Immature natural killer cell (primary cell): ENCODE measurements at regions not wholly inside any gene's neighbourhood (a gene's known extent, or its start where the extent isn't known, plus 50 kb on each side); places are given as distances from the start of the nearest gene placed in this dataset.
"Not testable (repeated sequence)": the region's sequence is repeated elsewhere in the genome, so short reads cannot be mapped to it uniquely, and the experiment has no call there.

Source experiments
- DNase-seq, 3 donors: peaks; one replicate each; pipeline ENCODE4 v3.0.0; 2022; ENCODE audit warnings: mixed read lengths in 1 of 3
- H3K27ac Mint-ChIP-seq, 6 donors: one replicate each; pipeline ENCODE4 v1.8.0; 2020; ENCODE audit warnings: mixed read lengths in 6 of 6, mild to moderate bottlenecking in 5 of 6, inconsistent platforms in 4 of 6, moderate library complexity in 3 of 6
- H3K27me3 Mint-ChIP-seq, 3 donors: one replicate each; pipeline ENCODE4 v1.8.0; 2020 to 2021; ENCODE audit warnings: low read depth in 3 of 3, mild to moderate bottlenecking in 3 of 3, mixed read lengths in 3 of 3, moderate library complexity in 3 of 3, inconsistent platforms in 1 of 3
- H3K36me3 Mint-ChIP-seq, 3 donors: one replicate each; pipeline ENCODE4 v1.8.0; 2020; ENCODE audit warnings: mixed read lengths in 3 of 3, inconsistent platforms in 2 of 3, mild to moderate bottlenecking in 2 of 3
- H3K4me1 Mint-ChIP-seq, 2 donors: one replicate each; pipeline ENCODE4 v1.8.0; 2020; ENCODE audit warnings: inconsistent platforms in 2 of 2, mild to moderate bottlenecking in 2 of 2, mixed read lengths in 2 of 2, moderate library complexity in 1 of 2
- H3K4me3 Mint-ChIP-seq, 5 donors: one replicate each; pipeline ENCODE4 v1.8.0; 2020; ENCODE audit warnings: mild to moderate bottlenecking in 5 of 5, mixed read lengths in 5 of 5, inconsistent platforms in 3 of 5, moderate library complexity in 3 of 5
- H3K9me3 Mint-ChIP-seq, 6 donors: one replicate each; pipeline ENCODE4 v1.8.0; 2020; ENCODE audit warnings: mild to moderate bottlenecking in 6 of 6, mixed read lengths in 6 of 6, inconsistent platforms in 4 of 6, moderate library complexity in 3 of 6

GRCh38 chr4:137378821-137379220 is 153.5 kb downstream of the PCDH18 start:
- Mint-ChIP-seq H3K27ac (no peak overlapping the region), H3K36me3 (no peaks in the 10 kb centered on the region), H3K27me3 (peaks cover 0 to 1% (median 0%) of the 10 kb centered on the region in 3 donors), H3K9me3 (peaks cover 5 to 34% (median 23%) of the 10 kb centered on the region in 6 donors), H3K4me1 (no peaks in the 10 kb centered on the region), H3K4me3 (no peak overlapping the region)
- DNase-seq, result no peak

GRCh38 chr4:137378393-137378792 is 153.9 kb downstream of the PCDH18 start:
- Mint-ChIP-seq H3K36me3 (no peaks in the 10 kb centered on the region), H3K4me3 (no peak overlapping the region), H3K4me1 (no peaks in the 10 kb centered on the region), H3K27ac (no peak overlapping the region), H3K9me3 (peaks cover 5 to 34% (median 24%) of the 10 kb centered on the region in 6 donors), H3K27me3 (peaks cover 0 to 1% (median 0%) of the 10 kb centered on the region in 3 donors)
- DNase-seq, result no peak

GRCh38 chr4:137376312-137376711 is 156.0 kb downstream of the PCDH18 start:
- Mint-ChIP-seq H3K36me3 (no peaks in the 10 kb centered on the region), H3K27me3 (peaks cover 0 to 1% (median 0%) of the 10 kb centered on the region in 3 donors), H3K4me3 (no peak overlapping the region), H3K27ac (no peak overlapping the region), H3K9me3 (peaks cover 6 to 39% (median 24%) of the 10 kb centered on the region in 6 donors), H3K4me1 (no peaks in the 10 kb centered on the region)
- no peak for DNase-seq

- Mint-ChIP-seq H3K9me3 (peaks cover 8 to 44% (median 21%) of the 10 kb centered on the region in 6 donors), H3K27me3 (peaks cover 0 to 3% (median 0%) of the 10 kb centered on the region in 3 donors), H3K4me1 (no peaks in the 10 kb centered on the region), H3K4me3 (no peak overlapping the region), H3K36me3 (no peaks in the 10 kb centered on the region), H3K27ac (no peak overlapping the region)
- DNase-seq, result no peak
Measured at GRCh38 chr4:137375111-137375850, 157.0 kb downstream of the PCDH18 start.

- DNase-seq, result no peak
- Mint-ChIP-seq H3K9me3 (peaks cover 5 to 27% (median 14%) of the 10 kb centered on the region in 6 donors), H3K27ac (no peak overlapping the region), H3K4me3 (no peak overlapping the region), H3K27me3 (peaks cover 0 to 3% (median 2%) of the 10 kb centered on the region in 3 donors), H3K4me1 (no peaks in the 10 kb centered on the region), H3K36me3 (no peaks in the 10 kb centered on the region)
Measured at GRCh38 chr4:137370679-137371078, 161.6 kb downstream of the PCDH18 start.

GRCh38 chr4:137370206-137370633 is 162.1 kb downstream of the PCDH18 start:
- no peak overlapping the region for H3K4me3 Mint-ChIP-seq
- H3K9me3 Mint-ChIP-seq, result peaks cover 5 to 27% (median 14%) of the 10 kb centered on the region in 6 donors
- H3K27ac Mint-ChIP-seq, result no peak overlapping the region

GRCh38 chr4:137367620-137368019 is 164.7 kb downstream of the PCDH18 start:
- Mint-ChIP-seq H3K4me3 (no peak overlapping the region), H3K9me3 (peaks cover 3 to 22% (median 11%) of the 10 kb centered on the region in 6 donors), H3K4me1 (no peaks in the 10 kb centered on the region), H3K27ac (no peak overlapping the region), H3K27me3 (peaks cover 0 to 2% (median 2%) of the 10 kb centered on the region in 3 donors), H3K36me3 (no peaks in the 10 kb centered on the region)
- DNase-seq, result no peak

More at GRCh38 chr4:137370206-137370633, 162.1 kb downstream of the PCDH18 start:
- H3K36me3 Mint-ChIP-seq, result no peaks in the 10 kb centered on the region
- peaks cover 0 to 3% (median 2%) of the 10 kb centered on the region in 3 donors for H3K27me3 Mint-ChIP-seq
- H3K4me1 Mint-ChIP-seq, result no peaks in the 10 kb centered on the region
- DNase-seq, result no peak

GRCh38 chr4:137363496-137363895 is 168.8 kb downstream of the PCDH18 start:
- Mint-ChIP-seq H3K27me3 (no peaks in the 10 kb centered on the region), H3K4me1 (no peaks in the 10 kb centered on the region), H3K4me3 (no peak overlapping the region), H3K27ac (no peak overlapping the region), H3K36me3 (no peaks in the 10 kb centered on the region), H3K9me3 (peaks cover 2 to 25% (median 12%) of the 10 kb centered on the region in 6 donors)
- no peak for DNase-seq

GRCh38 chr4:137361756-137362470 is 170.4 kb downstream of the PCDH18 start:
- Mint-ChIP-seq H3K4me1 (no peaks in the 10 kb centered on the region), H3K36me3 (no peaks in the 10 kb centered on the region), H3K4me3 (no peak overlapping the region), H3K27ac (no peak overlapping the region), H3K27me3 (no peaks in the 10 kb centered on the region), H3K9me3 (peaks cover 2 to 25% (median 12%) of the 10 kb centered on the region in 6 donors)
- no peak for DNase-seq

GRCh38 chr4:137360761-137361160 is 171.5 kb downstream of the PCDH18 start:
- no peak overlapping the region for H3K27ac Mint-ChIP-seq
- no peaks in the 10 kb centered on the region for H3K27me3 Mint-ChIP-seq
- no peak overlapping the region for H3K4me3 Mint-ChIP-seq
- H3K36me3 Mint-ChIP-seq, result no peaks in the 10 kb centered on the region
- peaks cover 4 to 27% (median 13%) of the 10 kb centered on the region in 6 donors for H3K9me3 Mint-ChIP-seq
- H3K4me1 Mint-ChIP-seq, result no peaks in the 10 kb centered on the region
- DNase-seq, result no peak

- peaks cover 6 to 32% (median 15%) of the 10 kb centered on the region in 6 donors for H3K9me3 Mint-ChIP-seq
- no peaks in the 10 kb centered on the region for H3K36me3 Mint-ChIP-seq
- H3K4me1 Mint-ChIP-seq, result no peaks in the 10 kb centered on the region
- H3K27me3 Mint-ChIP-seq, result no peaks in the 10 kb centered on the region
- no peak overlapping the region for H3K27ac Mint-ChIP-seq
- no peak overlapping the region for H3K4me3 Mint-ChIP-seq
- no peak for DNase-seq
Measured at GRCh38 chr4:137359691-137360315, 172.5 kb downstream of the PCDH18 start.

- not testable (repeated sequence) for DNase-seq, H3K4me1 Mint-ChIP-seq, H3K27ac Mint-ChIP-seq, H3K27me3 Mint-ChIP-seq, H3K36me3 Mint-ChIP-seq, H3K4me3 Mint-ChIP-seq
- H3K9me3 Mint-ChIP-seq, result peaks cover 14 to 34% (median 31%) of the 10 kb centered on the region in 6 donors
Measured at GRCh38 chr4:137354562-137354961, 177.7 kb downstream of the PCDH18 start.

- Mint-ChIP-seq H3K4me3 (no peak overlapping the region), H3K4me1 (no peaks in the 10 kb centered on the region), H3K27me3 (no peaks in the 10 kb centered on the region), H3K27ac (no peak overlapping the region), H3K9me3 (peaks cover 4 to 42% (median 26%) of the 10 kb centered on the region in 6 donors), H3K36me3 (no peaks in the 10 kb centered on the region)
- DNase-seq, result no peak
Measured at GRCh38 chr4:137347371-137347770, 184.9 kb downstream of the PCDH18 start.

GRCh38 chr4:137345597-137345996 is 186.7 kb downstream of the PCDH18 start:
- Mint-ChIP-seq H3K27ac (no peak overlapping the region), H3K36me3 (no peaks in the 10 kb centered on the region), H3K4me1 (no peaks in the 10 kb centered on the region), H3K4me3 (no peak overlapping the region), H3K9me3 (peaks cover 4 to 36% (median 16%) of the 10 kb centered on the region in 6 donors), H3K27me3 (no peaks in the 10 kb centered on the region)
- no peak for DNase-seq
